NCI-H345 (cell line): ENCODE measurements at regions not wholly inside any gene's neighbourhood (a gene's known extent, or its start where the extent isn't known, plus 50 kb on each side); places are given as distances from the start of the nearest gene placed in this dataset.

Source experiments
- DNase-seq: peaks from one replicate; lab custom pipeline; 2025; lab: John Stamatoyannopoulos, UW

DNA sequence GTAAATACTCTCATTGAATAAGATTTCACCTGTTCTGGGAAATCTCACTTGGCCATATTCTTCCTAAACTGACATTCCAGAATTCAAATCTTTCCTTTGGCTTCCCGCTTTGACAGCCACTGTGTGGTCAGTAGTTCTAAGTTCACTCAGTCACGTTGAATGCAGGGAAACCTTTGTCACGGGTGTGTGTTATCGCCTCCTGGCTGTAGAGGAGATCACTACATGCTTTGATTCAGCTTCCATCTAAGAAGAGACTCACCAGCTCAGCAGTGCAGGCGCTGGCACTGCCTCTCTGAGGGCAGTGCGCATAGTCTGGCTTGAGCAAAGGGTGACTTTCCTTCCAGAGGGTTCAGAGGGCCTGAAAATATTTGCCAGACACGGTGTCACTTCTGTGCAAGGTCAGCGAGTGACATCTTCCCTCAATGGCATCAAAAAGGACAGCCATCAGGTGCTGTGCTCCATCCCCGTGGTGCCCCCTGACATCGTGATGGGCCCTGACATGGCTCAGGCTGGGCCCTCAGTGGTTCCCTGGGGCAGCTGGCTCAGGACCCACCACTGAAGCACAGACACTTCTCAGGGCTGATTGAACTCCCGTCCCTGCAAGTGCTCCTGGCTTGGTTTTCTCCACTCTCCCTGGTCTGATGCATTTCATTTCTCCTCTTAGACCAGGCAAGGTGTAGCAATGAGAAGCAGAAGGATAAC is 635.4 kb upstream of the ARGLU1 start:
- no peak for DNase-seq

DNA sequence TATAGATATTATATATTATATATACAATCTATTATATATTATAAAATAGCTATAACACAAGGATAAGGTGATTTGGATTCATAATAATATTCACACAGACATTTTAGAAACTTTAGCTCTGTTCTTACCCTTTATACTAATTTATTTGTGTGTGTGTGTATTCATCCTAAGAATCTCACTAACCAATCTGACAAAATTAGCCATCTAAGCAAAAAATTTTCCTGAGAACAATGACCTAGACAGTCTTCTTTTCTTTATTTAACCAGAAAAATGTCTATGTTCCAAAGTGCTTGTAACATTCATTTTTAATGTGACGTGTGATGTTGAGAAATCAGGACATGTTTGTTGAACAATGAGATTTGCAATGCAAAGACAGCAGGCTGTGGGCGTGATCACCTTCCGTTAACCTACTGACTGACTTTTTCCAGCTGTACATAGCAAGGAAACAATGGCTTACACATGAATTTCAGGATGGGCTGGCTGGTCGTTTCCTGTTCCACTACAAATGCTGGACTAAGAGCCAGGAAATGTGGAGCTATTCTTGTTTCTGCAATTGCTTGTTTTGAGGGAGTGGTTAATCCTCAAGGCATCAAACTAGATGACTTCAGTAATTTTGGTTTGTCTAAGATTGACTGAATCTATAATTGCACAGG is 634.6 kb upstream of the ARGLU1 start:
- DNase-seq, result no peak

DNA sequence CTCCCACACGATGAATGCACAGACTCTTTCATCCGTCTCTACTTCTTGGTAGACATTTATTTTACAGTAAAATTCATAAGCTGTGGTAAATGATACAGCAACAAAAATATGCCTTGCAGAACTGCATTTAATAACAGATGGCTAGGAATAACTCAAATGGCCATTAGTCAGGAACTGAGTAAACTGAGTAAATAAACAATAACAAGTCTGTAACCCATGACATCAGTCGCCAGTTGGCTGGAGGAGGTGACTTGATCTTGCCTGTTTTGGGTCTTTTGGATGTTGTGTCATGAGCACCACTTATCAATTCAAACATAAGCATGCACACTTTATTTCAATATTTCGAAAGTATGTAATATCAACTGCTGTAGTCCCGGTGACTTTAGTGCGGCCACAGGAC is 632.6 kb upstream of the ARGLU1 start:
- DNase-seq, result no peak

DNA sequence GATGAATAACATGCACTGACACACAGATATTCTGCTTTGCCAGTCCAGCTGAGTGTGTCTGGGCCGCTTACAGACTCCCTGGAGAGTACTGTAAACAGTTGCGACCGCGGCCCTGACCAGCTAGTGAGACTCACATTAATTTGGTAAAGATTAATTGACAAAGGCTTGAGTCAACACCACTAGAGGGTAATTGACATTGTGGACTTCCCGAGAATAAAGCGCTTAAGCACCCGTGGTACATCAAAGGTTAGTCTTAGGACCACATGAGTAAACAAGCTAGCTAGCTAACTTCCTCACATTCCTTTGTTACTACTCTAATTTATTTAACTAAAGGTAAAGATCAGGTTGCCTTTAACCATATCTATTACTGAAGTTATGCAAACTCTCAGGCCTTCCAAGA is 624.4 kb upstream of the ARGLU1 start:
- no peak for DNase-seq

DNA sequence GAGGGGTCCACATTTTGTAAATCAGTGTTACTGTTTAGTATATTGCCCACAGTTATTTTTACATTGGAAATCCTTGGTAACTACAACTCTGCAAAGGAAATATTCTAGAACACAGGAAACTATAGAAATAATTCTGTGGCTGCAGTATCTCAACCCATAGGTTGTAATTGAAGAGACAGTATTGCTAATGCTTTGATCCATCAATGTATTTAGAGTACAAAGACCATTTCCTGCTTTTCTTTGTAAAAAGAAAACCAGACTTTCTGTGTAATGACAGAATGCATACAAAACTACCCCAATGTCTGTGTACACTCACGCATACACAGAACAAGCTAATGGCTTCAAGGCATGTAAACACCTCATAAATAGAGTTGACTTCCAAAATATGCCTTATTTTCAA is 622.1 kb upstream of the ARGLU1 start:
- DNase-seq, result no peak

DNA sequence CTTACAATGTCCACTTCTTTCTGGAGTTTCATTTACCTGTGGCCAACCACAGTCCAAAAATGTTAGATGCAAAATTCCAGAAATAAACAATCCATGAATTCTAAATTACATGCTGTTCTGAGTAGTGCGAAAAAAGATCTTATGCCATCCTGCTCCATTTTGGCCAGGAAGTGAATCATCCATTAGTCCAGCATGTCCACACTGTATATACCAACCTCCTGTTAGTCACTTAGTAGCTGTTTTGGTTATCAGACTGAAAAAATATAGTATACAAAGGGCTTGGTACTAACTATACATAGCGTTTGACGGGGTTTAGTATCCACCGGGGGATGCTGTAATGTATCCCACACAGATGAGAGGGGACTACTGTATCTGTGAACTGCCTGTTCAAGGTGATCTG is 618.0 kb upstream of the ARGLU1 start:
- DNase-seq, result no peak

DNA sequence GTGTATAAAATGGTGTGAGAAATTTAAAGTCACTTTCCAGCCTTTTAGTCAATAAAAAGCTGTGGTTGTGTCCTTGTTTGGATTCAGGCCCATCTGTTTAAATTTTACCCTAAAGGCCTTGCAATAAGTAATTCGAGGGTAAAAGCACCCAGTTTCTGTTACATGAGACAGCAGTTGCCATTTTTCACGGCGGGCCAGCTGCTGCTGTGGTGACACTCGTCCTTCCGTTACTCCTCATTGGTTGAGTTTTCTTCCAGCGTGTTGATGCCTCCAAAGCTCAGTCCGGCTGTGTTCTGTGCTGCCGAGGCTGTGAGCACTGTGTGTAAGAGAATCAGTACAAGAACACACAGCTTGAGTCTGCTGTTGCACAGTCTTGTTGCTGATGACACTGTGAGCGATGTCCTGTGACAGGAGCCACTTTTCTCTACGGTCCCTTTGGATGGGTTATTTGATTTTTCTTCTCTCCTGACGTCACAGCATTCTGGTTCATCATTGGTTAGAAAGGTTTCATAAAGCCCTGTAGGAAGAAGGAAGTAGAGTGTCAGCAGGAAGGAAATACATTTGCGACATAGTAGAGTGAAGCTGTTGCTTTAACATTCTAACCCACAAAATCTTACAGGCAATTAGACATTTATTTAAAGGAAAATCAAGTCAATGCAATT is 602.5 kb upstream of the ARGLU1 start:
- no peak for DNase-seq

DNA sequence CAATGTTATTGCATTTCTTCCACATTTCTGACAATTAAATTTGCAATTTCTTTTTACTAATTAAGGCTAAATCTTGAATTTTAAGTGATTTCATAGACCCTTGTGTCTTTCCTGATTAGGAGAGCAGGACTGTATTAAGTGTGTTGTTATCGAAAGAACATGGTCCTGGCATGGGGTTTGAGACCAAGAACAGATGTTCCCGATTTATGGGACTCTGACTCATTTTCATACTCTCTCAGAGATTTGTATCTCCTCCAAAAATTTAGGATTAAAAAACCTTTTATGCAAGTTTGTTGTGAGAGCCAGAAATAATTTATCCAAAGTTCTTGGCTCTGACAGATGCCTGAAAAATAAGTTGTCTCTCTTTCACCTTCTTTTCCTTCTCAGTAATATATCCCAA is 589.3 kb upstream of the ARGLU1 start:
- no peak for DNase-seq

DNA sequence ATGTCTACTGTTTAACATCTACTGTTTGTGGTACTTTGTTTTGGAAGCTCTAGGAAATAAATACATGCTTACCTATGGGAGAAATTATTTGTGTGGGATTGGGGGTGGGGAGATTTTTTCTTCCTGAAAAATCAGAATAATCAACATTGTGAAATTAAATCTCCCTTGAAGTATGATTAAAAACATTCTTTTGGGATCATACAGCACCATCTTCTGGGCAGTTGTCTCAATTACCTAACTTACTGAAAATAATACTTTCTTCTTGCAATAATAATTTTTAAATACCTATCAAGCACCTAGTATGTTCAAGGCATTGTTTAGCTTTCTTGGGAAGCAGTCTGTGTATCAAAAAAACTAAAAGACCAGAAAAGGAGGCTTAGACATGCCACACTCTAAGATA is 576.5 kb upstream of the ARGLU1 start:
- no peak for DNase-seq

DNA sequence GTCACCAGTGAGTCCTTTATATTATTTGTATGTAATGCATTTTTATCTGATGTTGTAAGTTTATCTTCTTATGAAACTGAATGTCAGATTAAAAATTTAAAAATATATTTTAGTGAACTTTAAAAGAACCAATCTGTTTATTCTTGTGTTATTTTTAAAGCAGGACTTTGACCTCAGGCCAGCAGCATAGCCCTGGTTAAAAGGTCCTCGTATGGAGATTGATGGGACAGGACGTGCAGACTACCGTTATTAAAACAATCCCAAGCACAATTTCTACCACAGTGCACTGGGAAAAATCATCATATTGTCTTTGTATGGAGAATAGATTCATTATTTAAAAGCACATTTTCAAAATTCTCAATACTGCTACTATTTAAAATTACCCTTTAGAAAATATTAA is 573.8 kb upstream of the ARGLU1 start:
- no peak for DNase-seq

DNA sequence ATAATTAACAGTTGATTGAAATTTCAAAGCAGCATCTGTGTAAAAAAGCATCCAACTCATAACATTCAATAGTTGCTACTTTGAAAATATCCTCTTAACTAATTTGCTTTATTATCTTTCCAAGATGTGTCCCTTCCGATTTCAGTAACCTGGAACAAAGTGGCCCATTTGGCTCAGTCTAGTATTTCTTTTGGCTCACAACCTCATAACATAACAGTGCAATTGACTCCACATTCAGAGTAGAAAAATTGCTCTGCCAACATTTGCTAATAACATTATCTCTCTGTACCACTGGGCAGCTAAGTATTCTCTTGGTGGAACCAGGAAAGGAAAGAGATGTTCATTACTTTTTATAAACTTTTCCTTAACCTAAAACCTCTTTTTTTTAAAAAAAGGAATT is 571.1 kb upstream of the ARGLU1 start:
- DNase-seq, result no peak

DNA sequence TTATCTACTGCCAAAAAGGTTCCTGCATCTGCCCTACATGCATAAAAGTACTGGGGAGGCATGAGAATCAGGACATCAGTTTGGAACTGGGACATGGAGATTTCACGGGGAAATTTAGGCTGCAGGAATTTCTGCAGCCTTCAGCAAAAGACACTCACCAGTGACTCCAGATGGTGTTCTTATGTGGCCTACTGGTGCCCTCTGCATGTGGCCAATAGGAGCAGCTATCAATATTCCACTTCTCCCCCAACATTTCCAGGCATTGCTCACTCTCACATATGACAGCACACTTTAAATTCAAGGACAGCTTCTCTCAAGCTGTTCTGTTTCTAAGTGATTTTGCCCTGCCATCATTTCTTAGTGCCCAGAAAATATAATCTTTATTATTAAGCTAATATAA is 570.5 kb upstream of the ARGLU1 start:
- DNase-seq, result no peak

DNA sequence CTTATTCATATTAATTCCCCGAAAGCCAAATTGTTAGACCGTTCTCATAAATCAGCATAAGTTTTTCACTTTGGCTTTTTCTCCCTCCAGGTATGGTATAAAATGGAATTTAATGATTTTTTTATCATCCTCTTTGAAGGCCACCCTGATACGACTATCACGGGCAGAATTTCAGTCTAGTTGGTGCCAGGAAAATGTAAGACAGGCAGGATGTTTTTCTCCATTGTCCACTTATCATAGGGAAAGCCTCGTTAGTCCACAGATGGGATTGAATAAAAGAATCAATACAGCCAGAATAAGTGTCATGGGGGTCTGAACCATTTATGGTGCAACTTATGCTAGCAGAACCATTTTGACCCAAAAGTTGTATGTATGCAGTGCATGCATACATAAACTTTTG is 566.0 kb upstream of the ARGLU1 start:
- DNase-seq, result no peak

DNA sequence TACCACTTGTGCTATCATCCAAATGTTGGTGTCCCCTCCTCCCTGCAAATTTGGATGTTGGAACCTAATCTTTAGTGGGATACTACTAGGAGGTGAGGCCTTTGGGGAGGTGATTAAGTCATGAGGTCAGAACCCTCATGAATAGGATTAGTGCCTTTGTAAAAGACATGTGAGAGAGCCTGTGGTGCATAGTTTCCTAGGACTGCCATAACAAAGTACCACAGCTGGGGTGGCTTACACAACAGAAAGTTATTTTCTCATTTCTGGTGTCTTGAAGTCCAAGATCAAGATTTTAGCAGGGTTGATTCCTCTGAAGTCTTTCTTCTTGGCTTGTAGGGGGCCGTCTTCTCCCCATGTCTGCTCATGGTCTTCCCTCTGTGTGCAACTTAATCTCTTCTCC is 562.6 kb upstream of the ARGLU1 start:
- no peak for DNase-seq

DNA sequence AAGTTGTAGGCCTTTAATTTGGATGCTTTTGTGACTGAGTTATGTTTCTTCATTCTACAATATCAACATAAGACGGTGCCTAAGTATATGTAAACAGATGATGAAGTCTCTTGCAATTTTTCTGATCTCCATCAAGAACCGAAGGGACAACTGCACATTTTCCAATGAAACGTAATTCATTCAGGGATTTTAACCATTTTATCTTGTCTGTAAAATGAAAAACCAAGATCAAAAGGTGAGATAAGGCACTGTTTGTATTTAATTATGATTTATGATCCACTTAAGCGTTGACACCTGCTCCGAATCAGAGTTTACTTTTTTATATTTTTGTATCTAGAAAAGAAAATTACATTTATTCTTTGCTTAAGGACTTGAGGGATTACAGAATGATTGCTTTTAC is 556.8 kb upstream of the ARGLU1 start:
- DNase-seq, result no peak

DNA sequence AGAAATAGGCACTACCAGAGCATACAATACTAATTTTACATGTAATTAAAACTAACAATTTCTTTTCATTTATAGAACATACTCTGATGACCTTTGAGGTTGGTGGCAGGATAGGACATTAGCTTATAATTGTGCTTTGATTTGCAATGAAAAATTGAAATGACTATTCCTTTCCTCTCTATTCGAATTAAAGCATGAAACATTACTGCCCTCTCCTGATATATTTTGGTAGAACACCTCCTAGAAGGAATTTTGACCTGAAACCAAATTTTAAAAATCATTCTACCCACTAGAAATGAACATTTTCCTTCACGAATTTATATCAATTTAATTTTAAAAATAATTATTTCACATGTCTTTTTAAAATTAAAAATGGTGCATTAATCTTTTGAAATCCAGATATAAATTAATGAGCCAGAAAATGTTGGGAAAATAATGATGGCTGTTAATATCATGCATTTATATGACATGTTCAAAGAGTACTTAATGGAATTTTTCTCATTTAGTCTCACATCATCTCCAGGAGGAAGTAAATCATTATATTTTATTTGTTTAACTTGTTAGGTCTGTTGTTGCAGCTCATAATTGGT is 556.3 kb upstream of the ARGLU1 start:
- DNase-seq, result peak; percentile 42

DNA sequence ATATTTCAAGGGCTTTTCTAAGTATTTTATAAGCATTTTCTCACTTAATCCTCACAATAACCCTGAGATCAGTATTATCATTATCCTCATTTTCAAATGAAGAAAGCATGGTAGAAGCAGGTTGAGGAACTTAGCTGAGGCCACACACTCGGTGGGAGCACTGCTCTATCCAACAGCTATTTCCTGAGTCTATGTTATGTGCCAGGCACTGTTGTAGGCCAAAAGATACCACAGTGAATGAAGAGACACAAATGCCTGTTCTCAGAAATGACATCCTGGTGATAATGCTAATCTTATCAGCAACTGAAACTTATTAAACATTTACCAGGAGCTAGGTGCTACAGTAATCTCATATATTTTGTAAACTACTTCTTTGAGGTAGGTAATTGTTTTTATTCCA is 553.9 kb upstream of the ARGLU1 start:
- DNase-seq, result no peak

DNA sequence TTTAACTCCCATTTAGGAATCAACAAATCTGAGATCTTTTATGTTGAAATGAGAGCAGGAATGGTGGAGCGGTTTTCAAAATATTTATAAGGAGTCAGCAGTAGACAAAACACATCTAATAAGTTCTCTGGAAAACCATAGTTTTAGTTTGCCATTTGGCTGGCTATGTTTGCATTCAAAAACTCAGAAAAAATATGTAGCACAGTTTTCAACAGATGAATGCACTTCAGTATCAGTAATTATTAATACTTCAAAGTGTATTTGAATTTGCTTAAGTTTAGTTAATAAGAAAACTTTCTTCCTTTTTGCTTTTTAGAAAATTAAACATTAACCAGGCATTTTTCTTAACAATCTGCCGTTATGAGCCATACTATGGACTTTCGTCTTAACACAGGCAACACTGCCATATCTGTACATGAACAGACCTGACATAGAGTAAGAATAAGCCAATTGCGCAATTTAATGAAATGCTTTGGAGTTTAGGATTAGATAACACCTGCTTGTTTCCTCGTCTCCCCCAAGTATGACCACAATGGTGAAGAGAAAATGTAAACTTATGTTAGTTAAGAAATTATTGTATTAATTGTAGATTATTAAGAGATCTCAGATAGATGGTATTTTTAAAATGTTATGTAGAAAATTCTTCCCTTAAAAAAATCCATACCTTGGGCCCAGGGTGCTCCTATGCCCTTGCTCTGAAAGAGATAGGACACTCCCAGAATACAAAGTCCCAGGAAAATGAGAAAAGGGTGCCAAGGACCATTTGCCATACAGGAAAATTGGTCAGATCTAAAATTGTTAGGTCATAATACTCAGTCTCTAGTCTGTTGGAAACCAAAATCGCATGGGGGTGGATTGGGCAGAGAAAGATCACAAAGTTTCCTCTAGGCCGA is 552.3 kb upstream of the ARGLU1 start:
- DNase-seq, result no peak

DNA sequence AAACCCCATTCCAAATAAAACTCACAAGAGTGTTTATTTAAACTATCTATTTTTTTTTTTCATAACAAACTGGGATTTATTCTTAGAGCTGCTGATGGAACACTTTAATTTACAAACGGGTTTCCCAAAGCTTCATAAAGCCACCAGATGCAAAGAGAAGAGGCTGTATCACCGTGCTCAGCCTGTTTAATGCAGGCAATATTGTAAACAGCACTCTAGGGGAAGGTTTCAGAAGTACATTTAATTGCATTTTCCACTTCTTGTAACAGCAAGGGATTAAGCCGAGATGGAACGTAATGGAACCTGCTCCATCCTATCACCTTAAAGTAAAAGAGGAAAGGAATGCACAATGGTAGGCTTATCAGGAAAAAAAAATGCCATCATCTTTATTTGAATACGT is 550.6 kb upstream of the ARGLU1 start:
- no peak for DNase-seq

DNA sequence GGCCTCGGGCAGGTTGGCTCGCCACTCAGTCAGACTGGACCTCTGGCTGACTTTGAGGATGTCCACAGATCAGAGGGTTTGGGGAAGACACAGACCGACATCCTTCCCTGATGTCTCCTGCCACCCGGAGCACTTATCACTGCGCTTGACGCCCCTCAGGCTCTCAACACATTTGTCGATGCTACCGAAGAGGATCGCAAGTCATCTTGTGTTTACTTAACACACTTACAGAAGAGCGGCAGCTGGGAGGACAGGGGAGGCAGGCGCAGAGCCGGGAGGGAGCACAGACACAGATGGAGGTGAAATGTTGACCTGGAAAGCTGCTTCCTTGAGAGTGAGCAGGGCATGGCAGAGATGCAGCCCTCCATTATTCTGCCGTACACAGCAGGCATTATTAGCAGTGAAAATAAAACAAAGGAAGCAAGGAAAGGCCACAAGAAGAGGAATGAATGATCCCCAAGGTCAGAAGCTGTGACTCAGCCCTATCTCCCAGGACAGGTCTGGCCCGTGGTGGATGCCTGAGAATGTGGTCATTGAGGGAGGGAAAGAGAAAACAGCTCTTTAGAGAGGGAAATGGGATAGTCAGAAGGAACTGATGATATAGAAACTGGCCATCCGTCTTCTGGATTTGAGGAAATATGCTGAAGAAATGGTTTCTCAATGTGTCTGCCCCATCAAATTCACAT is 549.5 kb upstream of the ARGLU1 start:
- no peak for DNase-seq

DNA sequence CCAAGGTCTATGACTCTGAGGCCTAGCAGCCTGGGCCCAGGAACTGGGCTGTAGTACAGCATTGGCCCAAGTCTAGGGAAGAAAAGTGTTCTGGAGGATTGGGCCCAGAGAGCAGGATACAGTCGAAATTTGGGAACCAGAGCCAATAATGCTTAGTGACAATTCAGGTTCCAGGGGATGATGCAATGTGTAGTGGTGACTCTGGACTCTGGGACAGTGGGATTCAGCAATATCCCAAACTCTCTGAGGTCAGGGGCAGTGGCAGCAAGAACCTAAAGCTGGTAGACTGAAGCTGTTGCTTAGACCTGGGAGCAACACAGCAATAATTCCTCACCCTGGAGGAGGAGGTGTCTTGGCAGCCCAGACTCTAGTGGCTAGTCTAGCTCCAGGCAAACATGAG is 545.5 kb upstream of the ARGLU1 start:
- no peak for DNase-seq

DNA sequence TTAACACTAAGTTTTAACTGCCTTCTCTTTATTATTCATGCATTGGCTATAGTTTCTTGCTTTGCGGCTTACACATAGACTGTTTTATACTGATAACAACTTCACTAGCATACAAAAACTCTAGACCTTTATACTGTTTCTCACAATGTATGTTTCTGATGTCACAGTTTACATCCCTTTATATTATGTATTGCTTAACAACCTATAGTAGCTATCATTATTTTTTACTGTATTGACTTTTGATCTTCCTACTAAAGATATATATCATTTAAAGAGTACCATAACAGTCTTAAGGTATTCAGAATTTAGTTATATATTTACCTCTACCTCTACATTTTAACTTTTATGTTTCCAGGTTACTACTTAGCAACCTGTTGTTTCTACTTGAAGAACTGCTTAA is 543.3 kb upstream of the ARGLU1 start:
- DNase-seq, result no peak
